Effector memory CD4-positive, alpha-beta T cell (primary cell): ENCODE measurements at regions not wholly inside any gene's neighbourhood (a gene's known extent, or its start where the extent isn't known, plus 50 kb on each side); places are given as distances from the start of the nearest gene placed in this dataset.

Source experiments
- DNase-seq, 3 donors: peaks; one replicate each; pipeline ENCODE4 v3.0.0-alpha.2; 2020
- H3K27ac ChIP-seq: 2 replicates; pipeline ENCODE4 v1.7.0; 2013; ENCODE audit warnings: mild to moderate bottlenecking, low read length, moderate library complexity; ENCODE audit not compliant: insufficient read depth, poor library complexity, severe bottlenecking
- H3K27me3 ChIP-seq: replicated peaks from 2 replicates; pipeline ENCODE4 v1.7.0; 2013; ENCODE audit warnings: mild to moderate bottlenecking, low read length; ENCODE audit not compliant: insufficient read depth, control insufficient read depth, poor library complexity, severe bottlenecking
- H3K36me3 ChIP-seq: 2 replicates; pipeline ENCODE4 v1.7.0; 2013; ENCODE audit warnings: mild to moderate bottlenecking, low read length, moderate library complexity; ENCODE audit not compliant: control insufficient read depth, insufficient read depth
- H3K4me1 ChIP-seq: 2 replicates; pipeline ENCODE4 v1.7.0; 2013; ENCODE audit warnings: low read length, mild to moderate bottlenecking; ENCODE audit not compliant: control insufficient read depth, insufficient read depth, poor library complexity, severe bottlenecking
- H3K4me3 ChIP-seq: 2 replicates; pipeline ENCODE4 v1.7.0; 2013; ENCODE audit warnings: low read length, low read depth, mild to moderate bottlenecking; ENCODE audit not compliant: insufficient read depth, poor library complexity, severe bottlenecking
- H3K9me3 ChIP-seq: 2 replicates; pipeline ENCODE4 v1.7.0; 2013; ENCODE audit warnings: mild to moderate bottlenecking, low read length, moderate library complexity; ENCODE audit not compliant: control insufficient read depth

DNA sequence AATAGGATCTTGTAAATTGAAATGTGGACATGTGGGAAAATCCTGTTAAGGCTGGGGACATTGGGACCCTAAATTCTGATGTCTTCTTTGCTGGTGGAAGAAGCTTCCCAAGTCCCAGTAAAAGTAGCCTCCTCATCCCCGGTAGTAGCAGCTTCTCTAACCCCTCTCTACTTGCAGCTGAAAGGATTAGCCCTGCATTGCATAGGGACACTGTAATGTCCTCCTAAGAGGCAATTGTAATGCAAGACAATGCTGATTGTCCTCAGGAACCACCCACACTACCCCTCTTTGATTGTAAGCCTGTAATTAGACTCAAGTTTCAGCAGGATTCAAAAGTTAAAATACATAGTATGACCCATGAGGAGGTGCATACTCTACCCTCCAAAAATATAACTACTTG, 1938.4 kb upstream of the C9orf72 start:
- Histone ChIP-seq H3K4me3 (no peak overlapping the region), H3K27ac (no peak overlapping the region), H3K4me1 (no peaks in the 10 kb centered on the region), H3K9me3 (no peaks in the 10 kb centered on the region), H3K27me3 (no peaks in the 10 kb centered on the region), H3K36me3 (no peaks in the 10 kb centered on the region)
- DNase-seq = no peak

DNA sequence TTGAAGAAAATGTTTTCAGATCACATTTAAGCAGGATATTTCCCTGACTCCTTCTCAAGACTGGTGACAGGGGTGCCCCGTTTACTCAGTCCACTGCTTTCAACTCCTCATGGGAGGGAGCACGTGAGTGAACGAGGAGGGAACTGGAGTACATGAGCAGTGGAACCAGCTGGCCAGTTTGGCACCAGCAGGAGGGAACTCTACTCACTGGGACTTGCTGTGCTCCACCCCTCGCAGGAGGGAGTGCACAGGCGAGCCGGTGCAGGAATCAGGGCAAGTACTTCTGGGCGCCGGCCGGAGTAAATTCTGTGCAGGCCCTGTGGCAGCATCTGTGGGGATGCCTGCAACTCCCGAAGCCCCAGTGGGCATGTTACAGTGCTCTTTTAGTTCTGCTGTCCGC, 1941.1 kb upstream of the C9orf72 start:
- Histone ChIP-seq H3K27ac (no peak overlapping the region), H3K4me3 (no peak overlapping the region), H3K4me1 (no peaks in the 10 kb centered on the region), H3K9me3 (no peaks in the 10 kb centered on the region), H3K36me3 (no peaks in the 10 kb centered on the region), H3K27me3 (no peaks in the 10 kb centered on the region)
- no peak for DNase-seq

DNA sequence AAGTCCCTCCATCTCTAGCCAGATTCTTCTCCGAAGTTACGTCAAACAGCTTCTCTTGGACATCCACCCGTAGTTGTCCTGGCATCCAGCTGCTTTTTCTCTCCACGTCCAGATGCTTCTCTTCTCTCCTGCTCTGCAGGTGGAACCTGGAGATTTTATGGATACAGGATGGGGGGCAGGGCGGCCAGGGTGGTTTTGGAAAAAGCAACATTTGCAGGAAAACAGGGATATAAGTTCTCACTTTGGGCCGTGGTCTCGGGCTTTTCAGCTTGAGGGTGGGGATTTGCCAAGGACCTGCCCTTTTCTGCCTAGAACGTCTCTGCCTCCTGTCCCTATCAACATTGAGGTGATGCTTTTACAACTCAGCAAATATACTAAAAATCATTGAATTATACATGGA, 1941.6 kb upstream of the C9orf72 start:
- H3K4me1 ChIP-seq = no peaks in the 10 kb centered on the region
- H3K36me3 ChIP-seq = no peaks in the 10 kb centered on the region
- H3K27me3 ChIP-seq = no peaks in the 10 kb centered on the region
- no peak for DNase-seq
- no peak overlapping the region for H3K27ac ChIP-seq
- no peaks in the 10 kb centered on the region for H3K9me3 ChIP-seq
- H3K4me3 ChIP-seq = no peak overlapping the region

DNA sequence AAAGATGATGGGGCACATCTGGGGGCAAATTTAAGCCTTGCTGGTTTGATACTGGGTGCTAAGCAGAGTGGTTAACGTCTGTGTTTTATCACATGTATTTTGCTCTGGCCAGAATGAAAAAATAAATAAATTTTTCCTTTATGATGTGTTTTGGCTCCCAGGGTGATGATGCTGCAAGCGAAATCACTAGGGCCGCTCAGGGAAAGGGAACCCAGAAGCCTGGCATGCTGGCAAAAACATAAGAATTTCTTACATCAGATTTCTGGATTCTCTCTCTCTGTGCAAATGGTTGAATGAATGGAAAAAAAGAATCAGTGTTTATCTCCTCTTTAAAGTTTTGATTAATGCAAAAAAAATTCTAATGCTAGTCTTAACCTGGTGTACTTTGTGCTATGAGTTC, 1975.2 kb upstream of the C9orf72 start:
- Histone ChIP-seq H3K4me1 (no peaks in the 10 kb centered on the region), H3K27me3 (no peaks in the 10 kb centered on the region), H3K9me3 (no peaks in the 10 kb centered on the region), H3K36me3 (no peaks in the 10 kb centered on the region), H3K4me3 (no peak overlapping the region), H3K27ac (no peak overlapping the region)
- no peak for DNase-seq

DNA sequence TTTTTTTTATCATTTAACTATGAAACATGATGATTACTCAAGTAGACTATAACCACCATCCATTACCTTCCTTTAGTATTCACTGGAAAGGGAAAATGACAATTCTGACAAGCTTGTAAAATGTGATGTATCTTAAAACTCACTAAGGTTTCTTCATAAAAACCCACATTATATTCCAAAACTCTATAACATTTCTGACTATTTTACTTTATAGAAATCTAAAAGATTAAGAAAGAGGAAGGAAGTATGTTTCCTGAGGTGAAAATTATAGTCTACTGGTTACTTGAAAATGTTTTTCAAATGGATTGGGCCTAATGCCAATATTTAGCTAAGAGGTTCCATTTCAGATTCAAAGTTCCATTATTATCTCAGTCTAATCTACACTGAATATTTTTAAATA, 1982.2 kb upstream of the C9orf72 start:
- no peaks in the 10 kb centered on the region for H3K27me3 ChIP-seq
- DNase-seq = no peak
- no peaks in the 10 kb centered on the region for H3K4me1 ChIP-seq
- H3K27ac ChIP-seq = no peak overlapping the region
- H3K4me3 ChIP-seq = no peak overlapping the region
- no peaks in the 10 kb centered on the region for H3K36me3 ChIP-seq
- no peaks in the 10 kb centered on the region for H3K9me3 ChIP-seq

DNA sequence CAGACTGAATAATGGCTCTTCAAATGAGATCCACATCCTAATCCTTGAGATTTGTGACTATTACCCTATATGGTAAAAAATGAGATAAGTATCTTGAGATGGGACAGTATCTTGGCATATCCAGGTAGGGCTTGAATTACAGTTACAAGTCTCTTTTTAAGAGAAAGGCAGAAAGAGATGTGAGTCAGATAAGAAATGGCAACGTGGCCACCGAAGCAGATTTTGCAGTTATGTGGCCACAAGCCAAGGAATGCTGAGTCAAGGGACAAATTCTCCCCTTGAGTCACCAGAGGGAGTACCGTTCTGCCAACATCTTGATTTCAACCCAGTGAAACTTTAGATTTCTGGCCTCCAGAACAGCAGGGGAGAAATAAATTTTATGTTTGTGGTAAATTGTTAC, 1983.0 kb upstream of the C9orf72 start:
- Histone ChIP-seq H3K27ac (no peak overlapping the region), H3K27me3 (no peaks in the 10 kb centered on the region), H3K9me3 (no peaks in the 10 kb centered on the region), H3K4me3 (no peak overlapping the region), H3K36me3 (no peaks in the 10 kb centered on the region), H3K4me1 (no peaks in the 10 kb centered on the region)
- DNase-seq = no peak

DNA sequence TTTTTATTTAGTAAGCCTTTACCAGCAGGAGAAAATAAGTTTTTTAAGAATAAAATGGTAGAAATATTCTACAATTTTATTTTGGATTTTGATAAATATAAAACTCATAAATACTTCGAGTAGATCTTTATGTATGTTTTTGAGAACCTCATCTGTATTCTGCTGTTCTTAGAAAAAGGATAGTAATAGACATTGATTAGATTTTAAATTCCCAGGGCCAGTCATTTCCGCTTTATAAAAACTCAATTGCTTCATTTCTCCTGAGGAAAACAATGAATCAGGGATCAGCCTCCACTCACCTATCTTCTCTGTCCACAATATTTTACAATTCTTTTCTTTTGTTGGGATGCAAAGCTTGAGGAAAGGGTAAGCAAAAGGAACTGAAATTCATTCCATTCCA, 1983.5 kb upstream of the C9orf72 start:
- Histone ChIP-seq H3K27ac (no peak overlapping the region), H3K36me3 (no peaks in the 10 kb centered on the region), H3K27me3 (no peaks in the 10 kb centered on the region), H3K4me3 (no peak overlapping the region), H3K4me1 (no peaks in the 10 kb centered on the region), H3K9me3 (no peaks in the 10 kb centered on the region)
- DNase-seq = no peak

DNA sequence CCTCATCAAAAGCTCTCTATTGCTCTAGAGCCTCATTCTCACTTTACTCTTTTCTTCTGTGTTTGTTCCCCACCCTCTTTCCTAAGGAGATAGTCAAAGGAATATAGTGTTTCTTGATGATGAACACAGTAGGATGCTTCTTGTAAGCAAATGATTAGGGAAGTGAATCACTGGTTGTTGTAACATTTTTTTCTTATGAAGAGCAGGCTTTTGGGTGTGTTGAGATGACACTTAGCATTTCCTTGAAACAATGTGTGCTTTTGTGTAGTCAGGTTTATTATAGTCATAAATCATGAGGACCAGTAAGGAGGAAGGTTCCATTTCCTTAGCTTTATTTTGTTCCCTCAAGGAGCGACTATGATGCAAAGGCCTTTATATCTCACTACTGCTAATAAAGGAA, 1991.3 kb upstream of the C9orf72 start:
- Histone ChIP-seq H3K9me3 (peaks cover 3% of the 10 kb centered on the region), H3K36me3 (no peaks in the 10 kb centered on the region), H3K27me3 (no peaks in the 10 kb centered on the region), H3K4me3 (no peak overlapping the region), H3K4me1 (no peaks in the 10 kb centered on the region), H3K27ac (no peak overlapping the region)
- no peak for DNase-seq

DNA sequence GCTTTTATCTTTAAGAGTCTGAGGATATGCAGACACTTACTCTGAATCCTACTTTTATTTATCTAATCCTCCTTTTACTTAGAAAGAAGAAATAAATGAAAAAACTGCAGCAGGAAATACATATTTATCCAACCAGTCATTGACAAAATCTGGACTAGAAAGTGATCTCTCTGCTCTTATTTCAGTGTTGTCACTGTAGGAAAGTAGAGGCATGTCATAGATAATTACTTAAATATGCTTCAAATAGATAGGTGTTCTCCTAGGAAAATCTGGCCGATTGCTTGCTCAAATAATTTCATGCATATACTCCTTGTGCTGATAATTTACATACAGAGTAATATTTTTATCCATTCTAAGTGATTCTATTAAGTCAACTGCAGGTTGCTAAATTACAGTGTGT, 2001.9 kb upstream of the C9orf72 start:
- Histone ChIP-seq H3K9me3 (no peaks in the 10 kb centered on the region), H3K27me3 (no peaks in the 10 kb centered on the region), H3K36me3 (no peaks in the 10 kb centered on the region), H3K4me3 (no peak overlapping the region), H3K27ac (no peak overlapping the region), H3K4me1 (no peaks in the 10 kb centered on the region)
- no peak for DNase-seq

DNA sequence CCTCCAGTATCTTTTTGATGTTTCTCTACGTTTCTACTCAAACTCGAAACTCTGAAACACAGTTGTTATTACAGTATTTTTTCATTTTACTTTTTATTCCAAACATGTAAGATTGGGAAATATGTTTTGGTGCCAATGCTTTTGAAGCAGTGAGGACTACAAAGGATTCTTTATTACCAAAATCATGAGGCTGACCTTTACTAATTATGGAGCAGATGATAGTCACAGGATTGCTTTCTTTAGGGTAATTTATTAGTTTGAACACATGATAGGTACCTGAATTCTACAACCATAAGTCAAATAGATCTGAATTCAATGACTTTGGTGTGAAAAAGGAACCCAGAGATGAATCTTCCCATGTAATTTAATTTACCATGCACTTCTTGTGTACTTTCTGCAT, 2015.1 kb upstream of the C9orf72 start:
- Histone ChIP-seq H3K27ac (no peak overlapping the region), H3K36me3 (no peaks in the 10 kb centered on the region), H3K9me3 (no peaks in the 10 kb centered on the region), H3K4me1 (no peaks in the 10 kb centered on the region), H3K27me3 (no peaks in the 10 kb centered on the region), H3K4me3 (no peak overlapping the region)
- DNase-seq = no peak

DNA sequence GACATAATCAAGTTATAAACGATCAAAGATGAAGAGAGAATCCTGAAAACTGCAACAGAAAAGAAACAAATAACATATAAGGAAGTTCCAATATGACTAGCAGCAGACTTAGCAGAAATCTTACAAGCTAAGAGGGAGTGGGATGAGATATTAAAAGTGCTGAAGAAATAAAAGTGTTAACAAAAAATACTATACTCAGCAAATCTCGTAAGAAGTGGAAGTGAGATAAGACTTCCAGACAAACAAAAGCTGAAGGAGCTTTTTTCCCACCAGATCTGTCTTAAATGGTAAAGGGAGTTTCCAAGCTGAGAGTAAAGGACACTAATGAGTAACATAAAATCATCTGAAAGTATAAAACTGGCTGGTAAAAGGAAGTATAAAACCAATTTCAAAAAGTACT, 2036.0 kb upstream of the C9orf72 start:
- H3K27ac ChIP-seq = no peak overlapping the region
- DNase-seq = no peak
- H3K4me3 ChIP-seq = no peak overlapping the region
- no peaks in the 10 kb centered on the region for H3K4me1 ChIP-seq
- no peaks in the 10 kb centered on the region for H3K36me3 ChIP-seq
- H3K9me3 ChIP-seq = no peaks in the 10 kb centered on the region
- no peaks in the 10 kb centered on the region for H3K27me3 ChIP-seq
